GM12878 (cell line): ENCODE measurements at regions not wholly inside any gene's neighbourhood (a gene's known extent, or its start where the extent isn't known, plus 50 kb on each side); places are given as distances from the start of the nearest gene placed in this dataset.

Source experiments
- ATAC-seq: fragments of 200-7000 bp; cut with Tn5 transposase; 3 replicates; pipeline ENCODE4 v1.9.1; 2020; ENCODE audit warnings: mild to moderate bottlenecking, moderate library complexity
- BruUV-seq: library from RNA; stranded (reverse); fragments of 400-500 nt; replicated peaks from 2 replicates; lab custom pipeline; 2021; lab: Mats Ljungman, UMichigan
- CTCF ChIA-PET: fragments of 300-600 bp; sonication (Branson Sonifier 250); formaldehyde crosslinking; extraction: SDS; loops from one replicate; lab custom pipeline; 2021; ENCODE audit warnings: inconsistent platforms; lab: Yijun Ruan, JAX
- POLR2A ChIA-PET: fragments of 350-600 bp; formaldehyde crosslinking; extraction: SDS; loops from one replicate; lab custom pipeline; 2021; ENCODE audit warnings: inconsistent platforms; lab: Charles Lee
- RAD21 ChIA-PET: fragments of 300-600 bp; sonication (Branson Sonifier 250); formaldehyde crosslinking; loops from one replicate; lab custom pipeline; 2023; ENCODE audit warnings: antibody characterized with exemption; ENCODE audit not compliant: unreplicated experiment; lab: Charles Lee
- SMC1A ChIA-PET: fragments of 300-600 bp; sonication (Branson Sonifier 250); formaldehyde crosslinking; loops from one replicate; lab custom pipeline; 2023; ENCODE audit not compliant: unreplicated experiment, uncharacterized antibody; lab: Charles Lee
- DNase-seq: peaks from one replicate; pipeline ENCODE4 v3.0.0-alpha.2; 2011; ENCODE audit warnings: low read depth, low spot score
- FAIRE-seq: peaks from 3 replicates; lab custom pipeline; 2011; peaks lifted over from hg19 to GRCh38; lab: Jason Lieb, UNC
- H2AFZ ChIP-seq: 2 replicates; pipeline ENCODE4 v1.6.0; 2011; ENCODE audit warnings: low read depth, low read length, control low read depth; ENCODE audit not compliant: control insufficient read depth
- H3K27ac ChIP-seq: 2 replicates; pipeline ENCODE4 v1.5.1; 2011; ENCODE audit warnings: control low read depth; ENCODE audit not compliant: control insufficient read depth, insufficient read depth
- H3K27me3 ChIP-seq, 2 experiments: replicated peaks in 1 of 2; 2 replicates each; pipeline versions ENCODE4 v1.6.0 to v1.6.1; 2011; ENCODE audit warnings: low read length in 1 of 2; ENCODE audit not compliant: control insufficient read depth in 2 of 2, insufficient read depth in 2 of 2
- H3K36me3 ChIP-seq, 2 experiments: 2 replicates each; pipeline ENCODE4 v1.5.1; 2011; ENCODE audit warnings: low read length in 1 of 2; ENCODE audit not compliant: control insufficient read depth in 2 of 2, insufficient read depth in 2 of 2
- H3K4me1 ChIP-seq: 2 replicates; pipeline ENCODE4 v1.6.1; 2011; ENCODE audit warnings: mild to moderate bottlenecking, low read length, moderate library complexity, mixed read lengths; ENCODE audit not compliant: control insufficient read depth, insufficient read depth
- H3K4me2 ChIP-seq: 2 replicates; pipeline ENCODE4 v1.6.0; 2011; ENCODE audit warnings: control low read depth; ENCODE audit not compliant: control insufficient read depth, insufficient read depth
- H3K4me3 ChIP-seq: fragments of 200-600 bp; sonication (generic); 2 replicates; pipeline ENCODE4 v1.5.1; 2016
- H3K79me2 ChIP-seq: 2 replicates; pipeline ENCODE4 v1.6.0; 2011; ENCODE audit warnings: low read length; ENCODE audit not compliant: control insufficient read depth, insufficient read depth
- H3K9ac ChIP-seq: 2 replicates; pipeline ENCODE4 v1.8.0; 2011; ENCODE audit warnings: low read length, control low read depth, mixed read lengths; ENCODE audit not compliant: control insufficient read depth, insufficient read depth
- H3K9me3 ChIP-seq: replicated peaks from 3 replicates; pipeline ENCODE4 v1.5.1; 2011; ENCODE audit warnings: mild to moderate bottlenecking, low read length; ENCODE audit not compliant: control insufficient read depth, insufficient read depth
- H4K20me1 ChIP-seq: 2 replicates; pipeline ENCODE4 v1.6.0; 2011; ENCODE audit not compliant: control insufficient read depth, insufficient read depth
- CBFB ChIP-seq: IDR thresholded peaks from 2 replicates; pipeline ENCODE4 v1.6.1; 2016; ENCODE audit warnings: antibody characterized with exemption, low read depth
- CBX3 ChIP-seq: fragments of 200-600 bp; sonication (generic); IDR thresholded peaks from 2 replicates; pipeline ENCODE4 v1.6.1; 2016; ENCODE audit warnings: low read depth, borderline replicate concordance
- CEBPB ChIP-seq, 2 experiments: fragments of 150-350 bp in 1 of 2; IDR thresholded peaks; 2 replicates each; pipeline ENCODE4 v1.6.1; 2012 to 2014; ENCODE audit warnings: low read depth in 2 of 2, low read length in 2 of 2, borderline replicate concordance in 1 of 2, inconsistent platforms in 1 of 2
- CHD4 ChIP-seq: fragments of 200-600 bp; sonication (generic); IDR thresholded peaks from 2 replicates; pipeline ENCODE4 v1.6.1; 2016; ENCODE audit warnings: mild to moderate bottlenecking
- HDAC2 ChIP-seq: fragments of 200-600 bp; sonication (generic); IDR thresholded peaks from 2 replicates; pipeline ENCODE4 v1.6.1; 2017
- IKZF2 ChIP-seq, 2 experiments: fragments of 450-650 bp; IDR thresholded peaks; 2 replicates each; pipeline ENCODE4 v1.6.1; 2017; ENCODE audit warnings: mild to moderate bottlenecking in 2 of 2, moderate library complexity in 2 of 2
- KLF5 ChIP-seq: fragments of 450-650 bp; IDR thresholded peaks from 2 replicates; pipeline ENCODE4 v1.6.1; 2014; ENCODE audit warnings: mild to moderate bottlenecking; ENCODE audit not compliant: partially characterized antibody
- MXI1 ChIP-seq: fragments of 150-350 bp; IDR thresholded peaks from 2 replicates; pipeline ENCODE4 v1.6.1; 2011; ENCODE audit warnings: low read depth, mild to moderate bottlenecking, inconsistent platforms, low read length, improper control_type of control experiment
- NR2F1 ChIP-seq: fragments of 450-650 bp; conservative IDR thresholded peaks from 2 replicates; pipeline ENCODE4 v1.6.1; 2017; ENCODE audit warnings: mild to moderate bottlenecking
- POLR2A ChIP-seq: IDR thresholded peaks from 2 replicates; pipeline ENCODE4 v1.6.1; 2011; ENCODE audit warnings: low read depth, mild to moderate bottlenecking, low read length
- POLR2AphosphoS5 ChIP-seq: IDR thresholded peaks from 2 replicates; pipeline ENCODE4 v1.6.1; 2011; ENCODE audit warnings: mild to moderate bottlenecking, low read length, inconsistent platforms
- POU2F2 ChIP-seq: IDR thresholded peaks from 3 replicates; pipeline ENCODE4 v1.6.1; 2011; ENCODE audit warnings: low read depth, mild to moderate bottlenecking, low read length, borderline replicate concordance
- RCOR1 ChIP-seq: conservative IDR thresholded peaks from 2 replicates; pipeline ENCODE4 v1.6.1; 2012; ENCODE audit warnings: low read depth, low read length, improper control_type of control experiment
- RELA ChIP-seq: fragments of 450-650 bp; IDR thresholded peaks from 2 replicates; pipeline ENCODE4 v1.8.0; 2014; ENCODE audit warnings: borderline replicate concordance; ENCODE audit not compliant: partially characterized antibody
- SMAD1 ChIP-seq: fragments of 450-650 bp; IDR thresholded peaks from 2 replicates; pipeline ENCODE4 v1.6.1; 2018; ENCODE audit warnings: mild to moderate bottlenecking, low read depth; ENCODE audit not compliant: partially characterized antibody
- SMAD5 ChIP-seq: IDR thresholded peaks from 2 replicates; pipeline ENCODE4 v1.6.1; 2016; ENCODE audit warnings: antibody characterized with exemption, low read depth
- SMARCA5 ChIP-seq: fragments of 450-650 bp; IDR thresholded peaks from 2 replicates; pipeline ENCODE4 v1.6.1; 2017; ENCODE audit warnings: mild to moderate bottlenecking
- SUZ12 ChIP-seq: fragments of 200-600 bp; sonication (generic); IDR thresholded peaks from one replicate; pipeline ENCODE4 v1.6.1; 2018; ENCODE audit warnings: antibody characterized with exemption, mild to moderate bottlenecking; ENCODE audit not compliant: unreplicated experiment
- YY1 ChIP-seq: IDR thresholded peaks from 2 replicates; pipeline ENCODE4 v1.6.1; 2011; ENCODE audit warnings: low read depth, mild to moderate bottlenecking, low read length
- ZNF217 ChIP-seq: fragments of 450-650 bp; IDR thresholded peaks from 2 replicates; pipeline ENCODE4 v1.6.1; 2017; ENCODE audit warnings: antibody characterized with exemption, mild to moderate bottlenecking
- WGBS: methylation state at CpG from one replicate; pipeline ENCODE4 v1.1.6; 2016; ENCODE audit warnings: low lambda C conversion rate; ENCODE audit not compliant: insufficient replicate concordance, insufficient coverage; ENCODE audit errors: missing lambda C conversion rate; 5-methylcytosine and 5-hydroxymethylcytosine counted together
- in situ Hi-C: fragments of 300-500 bp; cut with MboI; formaldehyde crosslinking; loops from 9 replicates; pipeline ENCODE4 v1.14.3; 2018; ENCODE audit warnings: mixed read lengths
- intact Hi-C: fragments of 100-400 bp; cut with micrococcal nuclease; formaldehyde crosslinking; loops from one replicate; pipeline ENCODE4 v1.14.2; 2022; ENCODE audit not compliant: unreplicated experiment
- TF ChIP-seq, protein P1 (sequence below): IDR thresholded peaks from 2 replicates; pipeline ENCODE4 v1.6.1; 2012; ENCODE audit warnings: low read depth, low read length, improper control_type of control experiment

DNA sequence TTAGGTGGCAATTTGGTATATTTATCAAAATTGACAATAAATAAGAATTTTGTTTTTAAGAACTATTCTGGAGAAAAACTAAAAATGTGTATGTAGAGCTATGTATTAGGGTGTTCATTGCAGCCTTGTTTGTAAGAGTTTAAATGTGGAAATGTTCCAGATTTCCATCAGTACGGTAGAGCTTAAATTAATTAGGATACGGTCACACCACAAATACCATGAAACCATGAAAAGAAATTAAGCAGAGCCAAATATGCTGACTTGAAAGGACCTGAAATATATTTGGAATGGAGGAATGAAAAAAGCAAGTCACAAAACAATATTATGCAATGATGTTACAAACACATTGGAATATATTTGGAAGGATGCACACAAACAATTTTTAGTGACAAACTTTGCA, 64.6 kb downstream of the ACTBL2 start:
- DNase-seq (no peak), ATAC-seq (no peak), FAIRE-seq (no peak)
- Histone ChIP-seq H3K9ac (no peak overlapping the region), H3K36me3 (no peaks in the 10 kb centered on the region), H3K4me3 (no peak overlapping the region), H4K20me1 (no peaks in the 10 kb centered on the region), H3K4me1 (no peaks in the 10 kb centered on the region), H2AFZ (no peak overlapping the region), H3K4me2 (no peak overlapping the region), H3K27me3 (no peaks in the 10 kb centered on the region), H3K9me3 (no peaks in the 10 kb centered on the region), H3K79me2 (no peaks in the 10 kb centered on the region), H3K27ac (no peak overlapping the region)
- TF ChIP-seq MXI1 (no peak), SMAD1 (no peak)
- 68% methylated on average over 2 of the region's 2 CpGs for WGBS
- BruUV-seq: no TSS peak
- POLR2A ChIA-PET: no interaction called here
- CTCF ChIA-PET: no interaction called here
- in situ Hi-C loops (no loop called here), intact Hi-C loops (no loop called here)
- SMC1A ChIA-PET: no interaction called here
- RAD21 ChIA-PET: no interaction called here

DNA sequence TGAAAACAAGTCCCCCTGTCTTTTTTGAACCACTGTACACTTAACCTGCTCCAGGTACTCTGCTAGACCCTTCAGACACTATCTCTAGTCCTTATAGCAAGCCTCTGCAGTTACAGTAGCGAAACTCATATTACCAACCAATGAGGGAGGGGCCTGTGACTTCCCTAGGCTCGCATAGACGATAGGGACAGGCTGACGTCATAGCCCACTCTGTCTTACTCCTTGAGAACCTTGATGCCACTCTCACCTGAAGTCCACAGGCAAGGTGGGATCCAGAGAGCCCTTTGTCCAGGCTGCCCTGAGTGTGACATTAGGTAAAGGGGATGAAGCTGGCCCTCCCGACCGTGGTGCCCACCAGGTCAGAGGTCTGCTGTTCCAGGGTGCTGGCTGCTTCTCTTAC, 65.3 kb downstream of the ACTBL2 start:
- intact Hi-C loops (no loop called here), in situ Hi-C loops (no loop called here)
- Histone ChIP-seq H3K79me2 (no peaks in the 10 kb centered on the region), H4K20me1 (no peaks in the 10 kb centered on the region), H3K4me1 (no peaks in the 10 kb centered on the region), H3K9me3 (no peaks in the 10 kb centered on the region), H3K27ac (no peak overlapping the region), H2AFZ (no peak overlapping the region), H3K4me2 (no peak overlapping the region), H3K27me3 (no peaks in the 10 kb centered on the region), H3K4me3 (no peak overlapping the region), H3K9ac (no peak overlapping the region), H3K36me3 (no peaks in the 10 kb centered on the region)
- ChIA-PET SMC1A (no interaction called here), POLR2A (no interaction called here), CTCF (no interaction called here), RAD21 (no interaction called here)
- TF ChIP-seq RELA: no peak
- TF ChIP-seq CHD4: no peak
- TF ChIP-seq CBFB: no peak
- no peak for TF ChIP-seq HDAC2
- TF ChIP-seq SMAD5: no peak
- TF ChIP-seq POLR2A: no peak
- no peak for TF ChIP-seq IKZF2 (IDR thresholded peaks at IDR 0.05)
- TF ChIP-seq CEBPB (IDR thresholded peaks at IDR 0.05; ENCODE audit: borderline replicate concordance in 1 of 2, low read depth in 2 of 2, low read length in 2 of 2): no peak
- TF ChIP-seq YY1: no peak
- no peak for TF ChIP-seq SMARCA5
- no peak for TF ChIP-seq ZNF217
- no peak for TF ChIP-seq POLR2AphosphoS5
- TF ChIP-seq SUZ12: no peak
- no peak for TF ChIP-seq POU2F2
- no peak for TF ChIP-seq RCOR1
- TF ChIP-seq, protein P1, sequence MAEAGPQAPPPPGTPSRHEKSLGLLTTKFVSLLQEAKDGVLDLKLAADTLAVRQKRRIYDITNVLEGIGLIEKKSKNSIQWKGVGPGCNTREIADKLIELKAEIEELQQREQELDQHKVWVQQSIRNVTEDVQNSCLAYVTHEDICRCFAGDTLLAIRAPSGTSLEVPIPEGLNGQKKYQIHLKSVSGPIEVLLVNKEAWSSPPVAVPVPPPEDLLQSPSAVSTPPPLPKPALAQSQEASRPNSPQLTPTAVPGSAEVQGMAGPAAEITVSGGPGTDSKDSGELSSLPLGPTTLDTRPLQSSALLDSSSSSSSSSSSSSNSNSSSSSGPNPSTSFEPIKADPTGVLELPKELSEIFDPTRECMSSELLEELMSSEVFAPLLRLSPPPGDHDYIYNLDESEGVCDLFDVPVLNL: no peak
- no peak for TF ChIP-seq KLF5
- TF ChIP-seq NR2F1: no peak
- TF ChIP-seq CBX3: no peak
- ATAC-seq (no peak), DNase-seq (no peak), FAIRE-seq (no peak)
- no TSS peak for BruUV-seq
- WGBS: 40% methylated on average over 6 of the region's 6 CpGs
